ENCODE measurements at regions not wholly inside any gene's neighbourhood (a gene's known extent, or its start where the extent isn't known, plus 50 kb on each side); places are given as distances from the start of the nearest gene placed in this dataset.

DNA sequence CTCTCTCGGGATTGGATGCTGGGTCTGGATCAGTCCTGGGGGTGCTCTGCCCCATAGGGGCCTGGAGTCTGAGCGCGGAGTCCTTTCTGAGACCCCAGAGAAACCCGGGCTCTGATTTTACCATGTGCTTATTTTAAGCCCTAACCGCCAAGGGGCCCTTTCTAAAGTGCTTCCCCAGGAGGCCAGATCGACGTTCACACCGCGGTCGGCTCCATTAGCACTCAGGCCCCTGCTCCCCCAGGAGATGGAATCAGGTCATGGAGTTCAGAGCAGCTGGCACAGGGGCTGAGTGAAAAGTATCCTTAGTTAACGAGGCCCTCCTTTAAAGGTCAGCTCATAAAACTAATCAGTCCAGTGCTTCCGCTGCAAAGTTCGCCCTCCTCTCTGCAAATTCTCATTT, 159.4 kb upstream of the COBL start:
- Histone ChIP-seq H2BK15ac (ENCODE audit: low read depth, poor library complexity, severe bottlenecking) (no peak overlapping the region), H4K8ac (ENCODE audit: low read length) (no peak overlapping the region), H3K27me3 (ENCODE audit: control insufficient read depth in 1 of 2, insufficient read depth in 1 of 2, low read length in 2 of 2) (peaks cover 0 to 5% of the 10 kb centered on the region in 2 experiments), H3K9me3 (ENCODE audit: control insufficient read depth, low read length) (no peaks in the 10 kb centered on the region), H3K23ac (ENCODE audit: low read length in 2 of 2) (no peak overlapping the region), H3K27ac (ENCODE audit: low read length, poor library complexity, severe bottlenecking) (no peak overlapping the region), H2BK12ac (ENCODE audit: low read length in 2 of 2) (no peak overlapping the region), H3K4me2 (ENCODE audit: low read length, poor library complexity, severe bottlenecking) (no peak overlapping the region), H2BK5ac (ENCODE audit: low read depth, low read length, poor library complexity, severe bottlenecking) (no peak overlapping the region), H4K91ac (ENCODE audit: low read length) (no peak overlapping the region), H2BK120ac (ENCODE audit: low read depth, low read length) (no peak overlapping the region), H3K14ac (ENCODE audit: low read length in 2 of 2) (no peak overlapping the region), H3K4ac (ENCODE audit: low read depth in 1 of 2, low read length in 2 of 2) (no peak overlapping the region), H3K18ac (ENCODE audit: low read depth in 1 of 2, low read length in 2 of 2) (no peak overlapping the region), H2AFZ (ENCODE audit: low read depth, low read length) (no peak overlapping the region), H2AK5ac (ENCODE audit: low read length, severe bottlenecking) (no peak overlapping the region), H3K4me3 (ENCODE audit: insufficient read depth in 1 of 2, low read depth in 1 of 2, low read length in 2 of 2) (no peak overlapping the region), H3K9ac (ENCODE audit: low read length) (no peak overlapping the region), H3K36me3 (ENCODE audit: control insufficient read depth in 1 of 2, insufficient read depth in 2 of 2, low read depth in 1 of 2, low read length in 2 of 2) (no peaks in the 10 kb centered on the region), H3K4me1 (ENCODE audit: control insufficient read depth, insufficient read depth, low read depth, low read length) (no peaks in the 10 kb centered on the region), H3K79me1 (replicated peaks; ENCODE audit: low read length, poor library complexity, severe bottlenecking) (no peaks in the 10 kb centered on the region)
- no peak for DNase-seq
- 84% methylated on average over 13 of the region's 13 CpGs for WGBS

GRCh38 chr7:51472873-51473272, 156.3 kb upstream of the COBL start:
- Histone ChIP-seq H4K8ac (ENCODE audit: low read length) (no peak overlapping the region), H3K27me3 (ENCODE audit: control insufficient read depth in 1 of 2, insufficient read depth in 1 of 2, low read length in 2 of 2) (peaks cover 0 to 5% of the 10 kb centered on the region in 2 experiments), H3K4ac (ENCODE audit: low read depth in 1 of 2, low read length in 2 of 2) (no peak overlapping the region), H2BK120ac (ENCODE audit: low read depth, low read length) (no peak overlapping the region), H2AFZ (ENCODE audit: low read depth, low read length) (no peak overlapping the region), H3K9ac (ENCODE audit: low read length) (no peak overlapping the region), H2BK15ac (ENCODE audit: low read depth, poor library complexity, severe bottlenecking) (no peak overlapping the region), H2BK5ac (ENCODE audit: low read depth, low read length, poor library complexity, severe bottlenecking) (no peak overlapping the region), H3K36me3 (ENCODE audit: control insufficient read depth in 1 of 2, insufficient read depth in 2 of 2, low read depth in 1 of 2, low read length in 2 of 2) (no peaks in the 10 kb centered on the region), H3K18ac (ENCODE audit: low read depth in 1 of 2, low read length in 2 of 2) (no peak overlapping the region), H3K4me2 (ENCODE audit: low read length, poor library complexity, severe bottlenecking) (no peak overlapping the region), H3K27ac (ENCODE audit: low read length, poor library complexity, severe bottlenecking) (no peak overlapping the region), H3K23ac (ENCODE audit: low read length in 2 of 2) (no peak overlapping the region), H3K79me1 (replicated peaks; ENCODE audit: low read length, poor library complexity, severe bottlenecking) (no peaks in the 10 kb centered on the region), H3K14ac (ENCODE audit: low read length in 2 of 2) (no peak overlapping the region), H2BK12ac (ENCODE audit: low read length in 2 of 2) (no peak overlapping the region), H3K9me3 (ENCODE audit: control insufficient read depth, low read length) (no peaks in the 10 kb centered on the region), H3K4me3 (ENCODE audit: insufficient read depth in 1 of 2, low read depth in 1 of 2, low read length in 2 of 2) (no peak overlapping the region), H3K4me1 (ENCODE audit: control insufficient read depth, insufficient read depth, low read depth, low read length) (no peaks in the 10 kb centered on the region), H4K91ac (ENCODE audit: low read length) (no peak overlapping the region), H2AK5ac (ENCODE audit: low read length, severe bottlenecking) (no peak overlapping the region)
- DNase-seq: no peak
- WGBS: 81% methylated on average over 6 of the region's 6 CpGs

DNA sequence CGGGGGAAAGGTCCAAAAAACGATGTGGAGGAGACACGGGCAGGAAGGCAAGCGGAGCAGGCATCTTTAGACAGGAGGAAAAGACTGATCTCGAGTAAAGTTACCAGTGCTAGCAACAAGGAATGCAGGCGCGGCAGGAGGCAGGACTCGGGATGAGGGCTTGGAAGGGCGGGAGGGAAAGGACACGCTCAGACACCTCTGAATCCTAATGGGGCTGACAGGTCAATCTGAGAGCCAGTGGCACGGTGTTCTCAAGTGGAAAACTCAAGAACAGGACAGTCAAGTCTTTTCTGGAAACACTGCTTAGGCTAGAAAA, 155.3 kb upstream of the COBL start:
- H2BK120ac ChIP-seq (ENCODE audit: low read depth, low read length): no peak overlapping the region
- H3K79me1 ChIP-seq (replicated peaks; ENCODE audit: low read length, poor library complexity, severe bottlenecking): no peaks in the 10 kb centered on the region
- no peaks in the 10 kb centered on the region for H3K36me3 ChIP-seq (ENCODE audit: control insufficient read depth in 1 of 2, insufficient read depth in 2 of 2, low read depth in 1 of 2, low read length in 2 of 2)
- H4K8ac ChIP-seq (ENCODE audit: low read length): no peak overlapping the region
- no peak overlapping the region for H2AK5ac ChIP-seq (ENCODE audit: low read length, severe bottlenecking)
- 49% methylated on average over 11 of the region's 11 CpGs for WGBS
- no peak overlapping the region for H3K4me3 ChIP-seq (ENCODE audit: insufficient read depth in 1 of 2, low read depth in 1 of 2, low read length in 2 of 2)
- no peak overlapping the region for H3K4me2 ChIP-seq (ENCODE audit: low read length, poor library complexity, severe bottlenecking)
- H3K23ac ChIP-seq (ENCODE audit: low read length in 2 of 2): no peak overlapping the region
- no peak for DNase-seq
- no peak overlapping the region for H3K14ac ChIP-seq (ENCODE audit: low read length in 2 of 2)
- H2BK12ac ChIP-seq (ENCODE audit: low read length in 2 of 2): no peak overlapping the region
- no peak overlapping the region for H2BK5ac ChIP-seq (ENCODE audit: low read depth, low read length, poor library complexity, severe bottlenecking)
- H3K4ac ChIP-seq (ENCODE audit: low read depth in 1 of 2, low read length in 2 of 2): no peak overlapping the region
- H4K91ac ChIP-seq (ENCODE audit: low read length): no peak overlapping the region
- no peaks in the 10 kb centered on the region for H3K4me1 ChIP-seq (ENCODE audit: control insufficient read depth, insufficient read depth, low read depth, low read length)
- no peak overlapping the region for H2BK15ac ChIP-seq (ENCODE audit: low read depth, poor library complexity, severe bottlenecking)
- no peak overlapping the region for H2AFZ ChIP-seq (ENCODE audit: low read depth, low read length)
- no peak overlapping the region for H3K18ac ChIP-seq (ENCODE audit: low read depth in 1 of 2, low read length in 2 of 2)
- H3K9ac ChIP-seq (ENCODE audit: low read length): no peak overlapping the region
- peaks cover 0 to 5% of the 10 kb centered on the region in 2 experiments for H3K27me3 ChIP-seq (ENCODE audit: control insufficient read depth in 1 of 2, insufficient read depth in 1 of 2, low read length in 2 of 2)
- H3K9me3 ChIP-seq (ENCODE audit: control insufficient read depth, low read length): no peaks in the 10 kb centered on the region
- no peak overlapping the region for H3K27ac ChIP-seq (ENCODE audit: low read length, poor library complexity, severe bottlenecking)

- H2AFZ ChIP-seq (ENCODE audit: low read depth, low read length): no peak overlapping the region
- H2AK5ac ChIP-seq (ENCODE audit: low read length, severe bottlenecking): no peak overlapping the region
- H3K27ac ChIP-seq (ENCODE audit: low read length, poor library complexity, severe bottlenecking): no peak overlapping the region
- H3K4me3 ChIP-seq (ENCODE audit: insufficient read depth in 1 of 2, low read depth in 1 of 2, low read length in 2 of 2): no peak overlapping the region
- H3K23ac ChIP-seq (ENCODE audit: low read length in 2 of 2): no peak overlapping the region
- H3K4me2 ChIP-seq (ENCODE audit: low read length, poor library complexity, severe bottlenecking): no peak overlapping the region
- no peak overlapping the region for H2BK15ac ChIP-seq (ENCODE audit: low read depth, poor library complexity, severe bottlenecking)
- H2BK12ac ChIP-seq (ENCODE audit: low read length in 2 of 2): no peak overlapping the region
- no peak overlapping the region for H4K8ac ChIP-seq (ENCODE audit: low read length)
- H3K4me1 ChIP-seq (ENCODE audit: control insufficient read depth, insufficient read depth, low read depth, low read length): no peaks in the 10 kb centered on the region
- no peaks in the 10 kb centered on the region for H3K36me3 ChIP-seq (ENCODE audit: control insufficient read depth in 1 of 2, insufficient read depth in 2 of 2, low read depth in 1 of 2, low read length in 2 of 2)
- no peak overlapping the region for H2BK120ac ChIP-seq (ENCODE audit: low read depth, low read length)
- WGBS: 37% methylated on average over 33 of the region's 33 CpGs
- no peak overlapping the region for H3K18ac ChIP-seq (ENCODE audit: low read depth in 1 of 2, low read length in 2 of 2)
- no peak overlapping the region for H3K4ac ChIP-seq (ENCODE audit: low read depth in 1 of 2, low read length in 2 of 2)
- H3K14ac ChIP-seq (ENCODE audit: low read length in 2 of 2): no peak overlapping the region
- no peaks in the 10 kb centered on the region for H3K9me3 ChIP-seq (ENCODE audit: control insufficient read depth, low read length)
- H2BK5ac ChIP-seq (ENCODE audit: low read depth, low read length, poor library complexity, severe bottlenecking): no peak overlapping the region
- no peak overlapping the region for H4K91ac ChIP-seq (ENCODE audit: low read length)
- no peak overlapping the region for H3K9ac ChIP-seq (ENCODE audit: low read length)
- H3K79me1 ChIP-seq (replicated peaks; ENCODE audit: low read length, poor library complexity, severe bottlenecking): no peaks in the 10 kb centered on the region
- H3K27me3 ChIP-seq (ENCODE audit: control insufficient read depth in 1 of 2, insufficient read depth in 1 of 2, low read length in 2 of 2): peaks cover 0 to 5% of the 10 kb centered on the region in 2 experiments
- DNase-seq: no peak
Observed at GRCh38 chr7:51471210-51471980, 154.8 kb upstream of the COBL start.

Measured in mesenchymal stem cell (in vitro differentiated cells and primary cell).